Left lung (tissue), 4 donors: ENCODE measurements at regions not wholly inside any gene's neighbourhood (a gene's known extent, or its start where the extent isn't known, plus 50 kb on each side); places are given as distances from the start of the nearest gene placed in this dataset.
A peak's percentile ranks its signal among the peaks of the same experiment; 100 is the strongest.

Source experiments
- ATAC-seq: fragments of 200-7000 bp; cut with Tn5 transposase; one replicate; pipeline ENCODE4 v1.9.1; 2020; ENCODE audit warnings: moderate library complexity
- DNase-seq, 4 donors: peaks; one replicate each; pipeline ENCODE4 v3.0.0-alpha.2; 2013 to 2020
- H3K27ac ChIP-seq, 2 donors: fragments of 200-600 bp; sonication (generic) in 1 of 2; one replicate each; pipeline versions ENCODE4 v1.5.0 to v1.8.0; 2020 to 2021
- H3K27me3 ChIP-seq, 2 donors: fragments of 200-600 bp; sonication (generic) in 1 of 2; one replicate each; pipeline versions ENCODE4 v1.5.0 to v1.8.0; 2020 to 2021
- H3K36me3 ChIP-seq, 2 donors: fragments of 200-600 bp; sonication (generic) in 1 of 2; one replicate each; pipeline versions ENCODE4 v1.5.0 to v1.8.0; 2020 to 2021
- H3K4me1 ChIP-seq, 2 donors: fragments of 200-600 bp; one replicate each; pipeline ENCODE4 v1.8.0; 2021
- H3K4me3 ChIP-seq, 2 donors: fragments of 200-600 bp; sonication (generic) in 1 of 2; one replicate each; pipeline versions ENCODE4 v1.5.0 to v1.8.0; 2020 to 2021; ENCODE audit warnings: mild to moderate bottlenecking in 1 of 2
- H3K9me3 ChIP-seq, 2 donors: fragments of 200-600 bp; sonication (generic) in 1 of 2; one replicate each; pipeline versions ENCODE4 v1.5.0 to v1.8.0; 2020 to 2021
- CTCF ChIP-seq, 2 donors: fragments of 200-600 bp; sonication (generic) in 1 of 2; IDR thresholded peaks; one replicate each; pipeline versions ENCODE4 v1.5.0 to v1.8.0; 2021; ENCODE audit warnings: antibody characterized with exemption in 2 of 2
- intact Hi-C, 2 donors: fragments of 100-400 bp; cut with DNase I; formaldehyde crosslinking; loops; one replicate each; pipeline versions ENCODE4 v1.11.2 to v1.14.2; 2022
- donor health status: DM: no; HTN: yes; CAD: no.
- donor health status: DM: no; HTN: no; CAD: no.

GRCh38 chr9:96122282-96122681 is 179.7 kb downstream of the HSD17B3 start:
- DNase-seq (no peak), ATAC-seq (no peak)
- Histone ChIP-seq H3K27ac (no peak overlapping the region), H3K4me3 (no peak overlapping the region), H3K36me3 (no peaks in the 10 kb centered on the region), H3K4me1 (peaks cover 0 to 8% of the 10 kb centered on the region in 2 donors), H3K9me3 (no peaks in the 10 kb centered on the region), H3K27me3 (no peaks in the 10 kb centered on the region)
- TF ChIP-seq CTCF (IDR thresholded peaks at IDR 0.05): no peak
- intact Hi-C loops: no loop called here

GRCh38 chr9:96121136-96121535 is 180.8 kb downstream of the HSD17B3 start:
- Histone ChIP-seq H3K27me3 (no peaks in the 10 kb centered on the region), H3K27ac (no peak overlapping the region), H3K9me3 (no peaks in the 10 kb centered on the region), H3K4me1 (peaks cover 7 to 17% of the 10 kb centered on the region in 2 donors), H3K36me3 (no peaks in the 10 kb centered on the region), H3K4me3 (no peak overlapping the region)
- no peak for DNase-seq
- TF ChIP-seq CTCF (IDR thresholded peaks at IDR 0.05): no peak
- intact Hi-C loops: no loop called here
- ATAC-seq: no peak

GRCh38 chr9:96117398-96118080 is 184.4 kb downstream of the HSD17B3 start:
- Histone ChIP-seq H3K9me3 (no peaks in the 10 kb centered on the region), H3K27me3 (no peaks in the 10 kb centered on the region), H3K36me3 (no peaks in the 10 kb centered on the region), H3K4me1 (peaks cover 7 to 19% of the 10 kb centered on the region in 2 donors), H3K27ac (no peak overlapping the region), H3K4me3 (no peak overlapping the region)
- DNase-seq (no peak), ATAC-seq (no peak)
- no peak for TF ChIP-seq CTCF (IDR thresholded peaks at IDR 0.05)
- intact Hi-C loops: no loop called here

- DNase-seq (peak in 2 of 4 donors; percentile 95 to 96), ATAC-seq (peak; percentile 95)
- Histone ChIP-seq H3K36me3 (no peaks in the 10 kb centered on the region), H3K4me1 (peaks cover 7 to 19% of the 10 kb centered on the region in 2 donors), H3K4me3 (no peak overlapping the region), H3K9me3 (no peaks in the 10 kb centered on the region), H3K27ac (no peak overlapping the region), H3K27me3 (no peaks in the 10 kb centered on the region)
- TF ChIP-seq CTCF (IDR thresholded peaks at IDR 0.05): no peak
- intact Hi-C loops: no loop called here
Observed at GRCh38 chr9:96116275-96117064, 185.5 kb downstream of the HSD17B3 start.

- no peak for DNase-seq
- intact Hi-C loops: no loop called here
- no peaks in the 10 kb centered on the region for H3K27me3 ChIP-seq
- H3K36me3 ChIP-seq: no peaks in the 10 kb centered on the region
- H3K27ac ChIP-seq: no peak overlapping the region
- TF ChIP-seq CTCF (IDR thresholded peaks at IDR 0.05): no peak
- H3K9me3 ChIP-seq: no peaks in the 10 kb centered on the region
- no peak overlapping the region for H3K4me3 ChIP-seq
- peaks cover 7 to 19% of the 10 kb centered on the region in 2 donors for H3K4me1 ChIP-seq
- no peak for ATAC-seq
Observed at GRCh38 chr9:96115836-96116235, 186.1 kb downstream of the HSD17B3 start.
